Mesenchymal stem cell (in vitro differentiated cells and primary cell): ENCODE measurements at regions not wholly inside any gene's neighbourhood (a gene's known extent, or its start where the extent isn't known, plus 50 kb on each side); places are given as distances from the start of the nearest gene placed in this dataset.

Experiments
- DNase-seq: peaks from one replicate; pipeline ENCODE4 v3.0.0-alpha.2; 2013
- H2AFZ ChIP-seq: one replicate; pipeline ENCODE4 v1.6.1; 2013; ENCODE audit warnings: low read depth, mild to moderate bottlenecking, control low read depth, inconsistent platforms, low read length, moderate library complexity
- H2AK5ac ChIP-seq: 2 replicates; pipeline ENCODE4 v1.6.1; 2013; ENCODE audit warnings: low read length, moderate library complexity, mild to moderate bottlenecking, inconsistent platforms; ENCODE audit not compliant: severe bottlenecking
- H2BK120ac ChIP-seq: one replicate; pipeline ENCODE4 v1.6.1; 2013; ENCODE audit warnings: low read depth, mild to moderate bottlenecking, inconsistent platforms, low read length, moderate library complexity
- H2BK12ac ChIP-seq, 2 experiments: one replicate each; pipeline ENCODE4 v1.6.1; 2013; ENCODE audit warnings: inconsistent platforms in 2 of 2, low read length in 2 of 2, mild to moderate bottlenecking in 2 of 2, moderate library complexity in 2 of 2, control low read depth in 1 of 2
- H2BK15ac ChIP-seq: one replicate; pipeline ENCODE4 v1.6.1; 2013; ENCODE audit warnings: mild to moderate bottlenecking, low read depth, inconsistent platforms; ENCODE audit not compliant: poor library complexity, severe bottlenecking
- H2BK5ac ChIP-seq: 2 replicates; pipeline ENCODE4 v1.6.1; 2013; ENCODE audit warnings: low read depth, mild to moderate bottlenecking, low read length, control low read depth, inconsistent platforms; ENCODE audit not compliant: poor library complexity, severe bottlenecking
- H3K14ac ChIP-seq, 2 experiments: one replicate each; pipeline ENCODE4 v1.6.1; 2013; ENCODE audit warnings: inconsistent platforms in 2 of 2, low read length in 2 of 2, control low read depth in 1 of 2, mild to moderate bottlenecking in 1 of 2, moderate library complexity in 1 of 2
- H3K18ac ChIP-seq, 2 experiments: one replicate each; pipeline ENCODE4 v1.6.1; 2013; ENCODE audit warnings: inconsistent platforms in 2 of 2, low read length in 2 of 2, control low read depth in 1 of 2, low read depth in 1 of 2, mild to moderate bottlenecking in 1 of 2
- H3K23ac ChIP-seq, 2 experiments: one replicate each; pipeline ENCODE4 v1.6.1; 2013; ENCODE audit warnings: inconsistent platforms in 2 of 2, low read length in 2 of 2, mild to moderate bottlenecking in 2 of 2, moderate library complexity in 2 of 2, control low read depth in 1 of 2
- H3K27ac ChIP-seq: 2 replicates; pipeline ENCODE4 v1.5.1; 2013; ENCODE audit warnings: mild to moderate bottlenecking, moderate library complexity, low read length, control low read depth, inconsistent platforms; ENCODE audit not compliant: poor library complexity, severe bottlenecking
- H3K27me3 ChIP-seq, 2 experiments: 2 replicates each; pipeline versions ENCODE4 v1.6.1 to v1.7.0; 2013; ENCODE audit warnings: low read length in 2 of 2, mild to moderate bottlenecking in 2 of 2, moderate library complexity in 2 of 2, control low read depth in 1 of 2, inconsistent platforms in 1 of 2; ENCODE audit not compliant: control insufficient read depth in 1 of 2, insufficient read depth in 1 of 2
- H3K36me3 ChIP-seq, 2 experiments: 2 replicates each; pipeline versions ENCODE4 v1.6.1 to v1.7.0; 2013; ENCODE audit warnings: low read length in 2 of 2, control low read depth in 1 of 2, inconsistent platforms in 1 of 2, low read depth in 1 of 2, mild to moderate bottlenecking in 1 of 2; ENCODE audit not compliant: insufficient read depth in 2 of 2, control insufficient read depth in 1 of 2
- H3K4ac ChIP-seq, 2 experiments: one replicate each; pipeline ENCODE4 v1.6.1; 2013; ENCODE audit warnings: inconsistent platforms in 2 of 2, low read length in 2 of 2, mild to moderate bottlenecking in 2 of 2, moderate library complexity in 2 of 2, control low read depth in 1 of 2, low read depth in 1 of 2
- H3K4me1 ChIP-seq: 2 replicates; pipeline ENCODE4 v1.6.1; 2013; ENCODE audit warnings: low read depth, low read length, control low read depth; ENCODE audit not compliant: control insufficient read depth, insufficient read depth
- H3K4me2 ChIP-seq: 2 replicates; pipeline ENCODE4 v1.6.1; 2013; ENCODE audit warnings: low read length, mild to moderate bottlenecking, inconsistent platforms; ENCODE audit not compliant: poor library complexity, severe bottlenecking
- H3K4me3 ChIP-seq, 2 experiments: 2 replicates each; pipeline versions ENCODE4 v1.5.1 to v1.7.0; 2013; ENCODE audit warnings: low read length in 2 of 2, mild to moderate bottlenecking in 2 of 2, control low read depth in 1 of 2, low read depth in 1 of 2; ENCODE audit not compliant: insufficient read depth in 1 of 2
- H3K79me1 ChIP-seq: replicated peaks from 2 replicates; pipeline ENCODE4 v1.6.1; 2013; ENCODE audit warnings: mild to moderate bottlenecking, control low read depth, low read length, inconsistent platforms; ENCODE audit not compliant: poor library complexity, severe bottlenecking
- H3K9ac ChIP-seq: 2 replicates; pipeline ENCODE4 v1.7.0; 2013; ENCODE audit warnings: mild to moderate bottlenecking, low read length, moderate library complexity
- H3K9me3 ChIP-seq: 2 replicates; pipeline ENCODE4 v1.7.0; 2013; ENCODE audit warnings: mild to moderate bottlenecking, low read length; ENCODE audit not compliant: control insufficient read depth
- H4K8ac ChIP-seq: one replicate; pipeline ENCODE4 v1.6.1; 2013; ENCODE audit warnings: inconsistent platforms, mild to moderate bottlenecking, low read length, moderate library complexity
- H4K91ac ChIP-seq: one replicate; pipeline ENCODE4 v1.6.1; 2013; ENCODE audit warnings: mild to moderate bottlenecking, low read length, inconsistent platforms
- WGBS: methylation state at CpG from one replicate; pipeline ENCODE4 v1.1.7; 2013; ENCODE audit warnings: mixed read lengths; 5-methylcytosine and 5-hydroxymethylcytosine counted together

- no peak overlapping the region for H4K8ac ChIP-seq
- no peak overlapping the region for H3K18ac ChIP-seq
- no peak overlapping the region for H3K4ac ChIP-seq
- H2BK5ac ChIP-seq = no peak overlapping the region
- no peak overlapping the region for H3K9ac ChIP-seq
- H4K91ac ChIP-seq = no peak overlapping the region
- 89% methylated on average over 5 of the region's 6 CpGs for WGBS
- H3K4me3 ChIP-seq = no peak overlapping the region
- H2BK15ac ChIP-seq = no peak overlapping the region
- no peaks in the 10 kb centered on the region for H3K79me1 ChIP-seq
- H2AK5ac ChIP-seq = no peak overlapping the region
- H3K27ac ChIP-seq = no peak overlapping the region
- no peak for DNase-seq
- H2BK120ac ChIP-seq = no peak overlapping the region
- H3K27me3 ChIP-seq = no peaks in the 10 kb centered on the region
- H3K4me2 ChIP-seq = no peak overlapping the region
- no peak overlapping the region for H2AFZ ChIP-seq
- H2BK12ac ChIP-seq = no peak overlapping the region
- H3K9me3 ChIP-seq = peaks cover 32% of the 10 kb centered on the region
- H3K14ac ChIP-seq = no peak overlapping the region
- no peaks in the 10 kb centered on the region for H3K4me1 ChIP-seq
- no peak overlapping the region for H3K23ac ChIP-seq
- H3K36me3 ChIP-seq = no peaks in the 10 kb centered on the region
Observed at GRCh38 chr1:30478283-30478682, 245.1 kb downstream of the MATN1 start.

GRCh38 chr1:30477588-30477987 lies 245.8 kb downstream of the MATN1 start:
- Histone ChIP-seq H3K18ac (no peak overlapping the region), H3K23ac (no peak overlapping the region), H3K4me1 (no peaks in the 10 kb centered on the region), H3K9ac (no peak overlapping the region), H3K14ac (no peak overlapping the region), H4K8ac (no peak overlapping the region), H3K79me1 (no peaks in the 10 kb centered on the region), H3K27me3 (peaks cover 0 to 6% of the 10 kb centered on the region in 2 experiments), H3K4me2 (no peak overlapping the region), H2BK12ac (no peak overlapping the region), H3K4ac (no peak overlapping the region), H3K9me3 (peaks cover 25% of the 10 kb centered on the region), H2AK5ac (no peak overlapping the region), H2BK5ac (no peak overlapping the region), H2AFZ (no peak overlapping the region), H2BK15ac (no peak overlapping the region), H3K27ac (no peak overlapping the region), H3K4me3 (no peak overlapping the region), H2BK120ac (no peak overlapping the region), H3K36me3 (no peaks in the 10 kb centered on the region), H4K91ac (no peak overlapping the region)
- DNase-seq = no peak
- WGBS = 68% methylated on average over 6 of the region's 8 CpGs

GRCh38 chr1:30476911-30477459 lies 246.4 kb downstream of the MATN1 start:
- no peak overlapping the region for H2AFZ ChIP-seq
- H4K91ac ChIP-seq = no peak overlapping the region
- H3K27me3 ChIP-seq = peaks cover 0 to 7% of the 10 kb centered on the region in 2 experiments
- no peak overlapping the region for H4K8ac ChIP-seq
- H2BK15ac ChIP-seq = no peak overlapping the region
- no peak for DNase-seq
- 87% methylated on average over 8 of the region's 8 CpGs for WGBS
- no peak overlapping the region for H2BK120ac ChIP-seq
- H3K79me1 ChIP-seq = no peaks in the 10 kb centered on the region
- peaks cover 19% of the 10 kb centered on the region for H3K9me3 ChIP-seq
- no peak overlapping the region for H2AK5ac ChIP-seq
- no peaks in the 10 kb centered on the region for H3K36me3 ChIP-seq
- no peak overlapping the region for H3K27ac ChIP-seq
- H3K23ac ChIP-seq = no peak overlapping the region
- H3K14ac ChIP-seq = no peak overlapping the region
- no peak overlapping the region for H2BK5ac ChIP-seq
- no peak overlapping the region for H2BK12ac ChIP-seq
- H3K9ac ChIP-seq = no peak overlapping the region
- H3K4me2 ChIP-seq = no peak overlapping the region
- H3K4me1 ChIP-seq = no peaks in the 10 kb centered on the region
- no peak overlapping the region for H3K4ac ChIP-seq
- H3K4me3 ChIP-seq = no peak overlapping the region
- no peak overlapping the region for H3K18ac ChIP-seq

- DNase-seq = no peak
- no peaks in the 10 kb centered on the region for H3K4me1 ChIP-seq
- no peak overlapping the region for H4K91ac ChIP-seq
- no peak overlapping the region for H3K4me2 ChIP-seq
- H3K9ac ChIP-seq = no peak overlapping the region
- no peaks in the 10 kb centered on the region for H3K79me1 ChIP-seq
- no peak overlapping the region for H3K23ac ChIP-seq
- H3K27me3 ChIP-seq = peaks cover 0 to 7% of the 10 kb centered on the region in 2 experiments
- no peak overlapping the region for H2BK12ac ChIP-seq
- H3K4ac ChIP-seq = no peak overlapping the region
- no peak overlapping the region for H2AFZ ChIP-seq
- H2BK120ac ChIP-seq = no peak overlapping the region
- no peak overlapping the region for H3K27ac ChIP-seq
- WGBS = 51% methylated on average over 6 of the region's 6 CpGs
- no peak overlapping the region for H2BK5ac ChIP-seq
- no peak overlapping the region for H3K14ac ChIP-seq
- no peak overlapping the region for H3K18ac ChIP-seq
- H3K36me3 ChIP-seq = no peaks in the 10 kb centered on the region
- no peak overlapping the region for H4K8ac ChIP-seq
- H2BK15ac ChIP-seq = no peak overlapping the region
- H3K9me3 ChIP-seq = peaks cover 14% of the 10 kb centered on the region
- H2AK5ac ChIP-seq = no peak overlapping the region
- no peak overlapping the region for H3K4me3 ChIP-seq
Observed at GRCh38 chr1:30476476-30476875, 246.9 kb downstream of the MATN1 start.
